Adrenal gland (tissue), 9 donors: ENCODE measurements at regions not wholly inside any gene's neighbourhood (a gene's known extent, or its start where the extent isn't known, plus 50 kb on each side); places are given as distances from the start of the nearest gene placed in this dataset.

ENCODE experiments used
- DNase-seq, 7 donors: peaks; one replicate each; pipeline ENCODE4 v3.0.0-alpha.2; 2019 to 2020
- H3K27ac ChIP-seq, 5 donors: fragments of 200-600 bp; sonication (generic) in 4 of 5; 1 replicate in 3 of 5; 2 replicates in 2 of 5; pipeline versions ENCODE4 v1.5.1 to v1.8.0; 2016 to 2020; ENCODE audit warnings: mild to moderate bottlenecking in 1 of 5
- H3K27me3 ChIP-seq: fragments of 200-600 bp; 2 replicates; pipeline ENCODE4 v1.8.0; 2021
- H3K36me3 ChIP-seq, 2 donors: fragments of 200-600 bp; replicated peaks in 1 of 2; 1 replicate in 1 of 2; 2 replicates in 1 of 2; pipeline versions ENCODE4 v1.5.1 to v1.8.0; 2018 to 2022
- H3K4me1 ChIP-seq, 2 donors: fragments of 200-600 bp; replicated peaks in 1 of 2; 1 replicate in 1 of 2; 2 replicates in 1 of 2; pipeline versions ENCODE4 v1.5.1 to v1.8.0; 2018 to 2021
- H3K4me3 ChIP-seq, 4 donors: fragments of 200-600 bp; sonication (generic) in 3 of 4; one replicate each; pipeline ENCODE4 v1.5.1; 2016 to 2018
- H3K9me3 ChIP-seq, 3 donors: fragments of 200-600 bp; sonication (generic) in 1 of 3; replicated peaks in 1 of 3; 1 replicate in 2 of 3; 2 replicates in 1 of 3; pipeline versions ENCODE4 v1.5.1 to v1.8.0; 2016 to 2021
- CTCF ChIP-seq, 6 experiments: fragments of 450-650 bp in 4 of 6; fragments of 200-600 bp in 2 of 6; sonication (generic) in 1 of 6; IDR thresholded peaks; 1 replicate in 5 of 6; 2 replicates in 1 of 6; pipeline versions ENCODE4 v1.5.1 to v1.8.0; 2016 to 2021; ENCODE audit warnings: antibody characterized with exemption in 6 of 6, mild to moderate bottlenecking in 2 of 6, moderate library complexity in 1 of 6
- POLR2A ChIP-seq, 2 donors: fragments of 450-650 bp; IDR thresholded peaks; one replicate each; pipeline ENCODE4 v1.6.1; 2017; ENCODE audit warnings: antibody characterized with exemption in 2 of 2, mild to moderate bottlenecking in 2 of 2, moderate library complexity in 1 of 2
- WGBS, 4 donors: extraction: QIAGEN DNeasy Blood & Tissue Kit in 2 of 4; methylation state at CpG; one replicate each; pipeline versions ENCODE4 v1.1.5 to v1.1.7; 2013 to 2017; 5-methylcytosine and 5-hydroxymethylcytosine counted together
- intact Hi-C, 2 donors: fragments of 100-400 bp; cut with DNase I; formaldehyde crosslinking; loops; one replicate each; pipeline versions ENCODE4 v1.14.1 to v1.15.0; 2022 to 2023
- donor health status: healthy with polysubstance abuse.
- donor health status: Bipolar disorder and iron deficiency.
- donor health status: DM: yes; HTN: yes; CAD: no.
- donor health status: DM: no; HTN: no; CAD: no.
- donor health status: DM: no; HTN: no; CAD: no.

GRCh38 chr6:113551168-113551567, 306.0 kb upstream of the MARCKS start:
- no peak overlapping the region for H3K27ac ChIP-seq
- 92 to 96% (median 93%) methylated on average over 2 of the region's 2 CpGs for WGBS, 4 donors
- no peak for TF ChIP-seq POLR2A (IDR thresholded peaks at IDR 0.05)
- TF ChIP-seq CTCF (IDR thresholded peaks at IDR 0.05), result no peak
- intact Hi-C loops, result no loop called here
- no peaks in the 10 kb centered on the region for H3K27me3 ChIP-seq
- H3K9me3 ChIP-seq, result peaks cover 0 to 7% (median 0%) of the 10 kb centered on the region in 3 donors
- no peak for DNase-seq
- no peaks in the 10 kb centered on the region for H3K36me3 ChIP-seq
- H3K4me1 ChIP-seq, result no peaks in the 10 kb centered on the region
- no peak overlapping the region for H3K4me3 ChIP-seq

- DNase-seq, result no peak
- H3K27ac ChIP-seq, result no peak overlapping the region
- H3K4me1 ChIP-seq, result peaks cover 0 to 4% of the 10 kb centered on the region in 2 donors
- TF ChIP-seq CTCF (IDR thresholded peaks at IDR 0.05), result no peak
- TF ChIP-seq POLR2A (IDR thresholded peaks at IDR 0.05), result no peak
- no peaks in the 10 kb centered on the region for H3K36me3 ChIP-seq
- intact Hi-C loops, result no loop called here
- no peaks in the 10 kb centered on the region for H3K27me3 ChIP-seq
- no peaks in the 10 kb centered on the region for H3K9me3 ChIP-seq
- H3K4me3 ChIP-seq, result no peak overlapping the region
These were observed 300.4 kb upstream of the MARCKS start for GRCh38 chr6:113556775-113557174.

GRCh38 chr6:113558431-113558830, 298.7 kb upstream of the MARCKS start:
- no peak overlapping the region for H3K4me3 ChIP-seq
- H3K4me1 ChIP-seq, result peaks cover 0 to 4% of the 10 kb centered on the region in 2 donors
- no peak for TF ChIP-seq CTCF (IDR thresholded peaks at IDR 0.05)
- no peaks in the 10 kb centered on the region for H3K9me3 ChIP-seq
- H3K36me3 ChIP-seq, result no peaks in the 10 kb centered on the region
- H3K27ac ChIP-seq, result no peak overlapping the region
- no peaks in the 10 kb centered on the region for H3K27me3 ChIP-seq
- DNase-seq, result no peak
- intact Hi-C loops, result no loop called here

- TF ChIP-seq CTCF (IDR thresholded peaks at IDR 0.05) (no peak), POLR2A (IDR thresholded peaks at IDR 0.05) (no peak)
- H3K36me3 ChIP-seq, result no peaks in the 10 kb centered on the region
- H3K27me3 ChIP-seq, result no peaks in the 10 kb centered on the region
- no peak for DNase-seq
- H3K4me3 ChIP-seq, result no peak overlapping the region
- peak overlapping the region in 1 of 5 donors; percentile 1 for H3K27ac ChIP-seq
- intact Hi-C loops, result no loop called here
- H3K9me3 ChIP-seq, result no peaks in the 10 kb centered on the region
- H3K4me1 ChIP-seq, result peaks cover 0 to 4% of the 10 kb centered on the region in 2 donors
These were observed 298.2 kb upstream of the MARCKS start for GRCh38 chr6:113558966-113559365.
